HEK293T (cell line): ENCODE measurements at regions not wholly inside any gene's neighbourhood (a gene's known extent, or its start where the extent isn't known, plus 50 kb on each side); places are given as distances from the start of the nearest gene placed in this dataset.
"Not testable (repeated sequence)": the region's sequence is repeated elsewhere in the genome, so short reads cannot be mapped to it uniquely, and the experiment has no call there.

Experiments
- ARNT ChIP-seq: fragments of 450-650 bp; IDR thresholded peaks from 2 replicates; pipeline ENCODE4 v1.6.1; 2017; ENCODE audit warnings: mild to moderate bottlenecking
- BHLHE40 ChIP-seq: fragments of 450-650 bp; IDR thresholded peaks from 2 replicates; pipeline ENCODE4 v1.6.1; 2016; ENCODE audit warnings: mild to moderate bottlenecking, moderate library complexity, borderline replicate concordance
- ELF4 ChIP-seq: fragments of 450-650 bp; IDR thresholded peaks from 2 replicates; pipeline ENCODE4 v1.6.1; 2017; ENCODE audit warnings: antibody characterized with exemption
- FOXA1 ChIP-seq: fragments of 450-650 bp; IDR thresholded peaks from 2 replicates; pipeline ENCODE4 v1.6.1; 2016; ENCODE audit warnings: mild to moderate bottlenecking
- FOXK2 ChIP-seq: fragments of 450-650 bp; IDR thresholded peaks from 2 replicates; pipeline ENCODE4 v1.6.1; 2016; ENCODE audit warnings: mild to moderate bottlenecking
- FOXM1 ChIP-seq: fragments of 450-650 bp; IDR thresholded peaks from 2 replicates; pipeline ENCODE4 v1.6.1; 2017; ENCODE audit warnings: mild to moderate bottlenecking, borderline replicate concordance
- HDGF ChIP-seq: fragments of 450-650 bp; IDR thresholded peaks from 2 replicates; pipeline ENCODE4 v1.6.1; 2017; ENCODE audit warnings: antibody characterized with exemption, borderline replicate concordance
- LEF1 ChIP-seq: fragments of 450-650 bp; IDR thresholded peaks from 2 replicates; pipeline ENCODE4 v1.6.1; 2017; ENCODE audit warnings: mild to moderate bottlenecking, borderline replicate concordance
- NFRKB ChIP-seq: fragments of 450-650 bp; IDR thresholded peaks from 2 replicates; pipeline ENCODE4 v1.6.1; 2016; ENCODE audit warnings: mild to moderate bottlenecking, moderate library complexity
- PKNOX1 ChIP-seq: fragments of 450-650 bp; IDR thresholded peaks from 2 replicates; pipeline ENCODE4 v1.6.1; 2016
- SP1 ChIP-seq: fragments of 450-650 bp; IDR thresholded peaks from 2 replicates; pipeline ENCODE4 v1.6.1; 2017
- SUZ12 ChIP-seq: fragments of 450-650 bp; IDR thresholded peaks from 2 replicates; pipeline ENCODE4 v1.6.1; 2016; ENCODE audit warnings: mild to moderate bottlenecking
- TARDBP ChIP-seq: fragments of 450-650 bp; IDR thresholded peaks from 2 replicates; pipeline ENCODE4 v1.6.1; 2016
- ZNF384 ChIP-seq: fragments of 450-650 bp; IDR thresholded peaks from 2 replicates; pipeline ENCODE4 v1.6.1; 2016

- TF ChIP-seq NFRKB, TARDBP, ELF4, BHLHE40, SP1, FOXK2, LEF1, ZNF384, HDGF, FOXM1, ARNT, PKNOX1, SUZ12, FOXA1: not testable (repeated sequence)
Measured at GRCh38 chr1:8149756-8150155, 123.6 kb upstream of the ERRFI1 start.
